ENCODE measurements at regions not wholly inside any gene's neighbourhood (a gene's known extent, or its start where the extent isn't known, plus 50 kb on each side); places are given as distances from the start of the nearest gene placed in this dataset.
A peak's percentile ranks its signal among the peaks of the same experiment; 100 is the strongest.

DNA sequence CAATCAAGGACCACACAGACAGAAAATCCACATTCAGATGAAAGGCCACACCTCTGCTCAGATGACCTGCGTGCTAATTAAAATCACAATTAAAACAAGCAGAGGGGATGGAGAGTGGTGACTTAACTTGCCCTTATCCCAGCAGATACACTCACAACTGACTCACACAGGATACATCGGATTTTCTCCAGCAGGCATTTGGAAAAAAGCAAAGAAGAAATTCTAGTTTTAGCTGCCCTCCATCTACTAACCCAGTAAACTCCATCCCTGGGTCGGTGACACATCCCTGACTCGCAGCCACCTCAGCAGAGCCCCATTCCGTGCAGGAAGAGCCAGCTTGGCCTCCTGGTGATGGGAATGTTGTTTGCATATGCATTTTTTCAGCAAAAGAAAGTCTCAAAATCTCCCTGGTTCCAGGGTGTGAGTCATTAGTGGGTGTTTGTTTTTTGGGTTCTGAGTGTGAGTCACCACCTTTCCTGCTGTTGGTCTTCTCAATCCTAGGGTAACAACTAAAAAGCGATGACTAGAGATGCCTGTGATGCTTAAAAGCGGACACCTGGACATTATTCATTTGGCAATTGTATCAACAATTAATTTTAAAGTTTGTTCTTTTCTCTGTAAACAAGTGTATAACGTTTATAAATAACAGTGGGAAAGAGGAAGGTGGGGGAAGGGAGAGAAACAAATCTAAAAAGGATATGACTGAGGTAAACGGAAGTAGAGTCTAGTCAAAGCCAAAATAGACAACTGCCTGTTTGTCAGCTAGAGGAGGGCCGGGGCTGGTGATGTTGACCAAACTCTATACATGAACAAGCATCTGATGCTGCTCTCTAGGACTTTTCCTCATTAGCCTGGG is 49.8 kb upstream of the SLC4A7 start:
- intact Hi-C loops (cut with DNase I) = no loop called here
- DNase-seq (ENCODE audit: low spot score) = peak; percentile 93
